H1 (cell line): ENCODE measurements at regions not wholly inside any gene's neighbourhood (a gene's known extent, or its start where the extent isn't known, plus 50 kb on each side); places are given as distances from the start of the nearest gene placed in this dataset.

Source experiments
- CTCF ChIA-PET: fragments of 300-600 bp; sonication (Branson Sonifier 250); formaldehyde crosslinking; loops from one replicate; lab custom pipeline; 2021; ENCODE audit not compliant: partially characterized antibody; lab: Charles Lee
- POLR2A ChIA-PET: fragments of 300-600 bp; sonication (Branson Sonifier 250); formaldehyde crosslinking; loops from one replicate; lab custom pipeline; 2021; ENCODE audit warnings: inconsistent platforms; ENCODE audit not compliant: partially characterized antibody; lab: Charles Lee
- DNase-seq, 2 experiments: peaks; one replicate each; pipeline versions ENCODE4 v3.0.0 to v3.0.0-alpha.2; 2010 to 2022; ENCODE audit warnings: low spot score in 2 of 2, low read depth in 1 of 2, mixed read lengths in 1 of 2
- FAIRE-seq: peaks from 2 replicates; lab custom pipeline; 2011; peaks lifted over from hg19 to GRCh38; lab: Jason Lieb, UNC
- H2AFZ ChIP-seq: 2 replicates; pipeline ENCODE4 v1.8.1; 2012; ENCODE audit warnings: low read length, inconsistent platforms
- H2AK5ac ChIP-seq: 2 replicates; pipeline ENCODE4 v1.6.1; 2013; ENCODE audit warnings: low read depth, low read length
- H2BK120ac ChIP-seq: replicated peaks from 2 replicates; pipeline ENCODE3; 2013; ENCODE audit warnings: low read depth, low read length, inconsistent platforms
- H2BK12ac ChIP-seq: 2 replicates; pipeline ENCODE4 v1.6.1; 2013; ENCODE audit warnings: low read depth, low read length
- H2BK15ac ChIP-seq: 2 replicates; pipeline ENCODE4 v1.6.1; 2013; ENCODE audit warnings: low read length
- H2BK20ac ChIP-seq: 2 replicates; pipeline ENCODE4 v1.6.1; 2013; ENCODE audit warnings: low read length
- H2BK5ac ChIP-seq: 2 replicates; pipeline ENCODE4 v1.6.1; 2013; ENCODE audit warnings: low read depth, low read length
- H3K14ac ChIP-seq: 2 replicates; pipeline ENCODE4 v1.6.1; 2013; ENCODE audit warnings: inconsistent platforms; ENCODE audit not compliant: insufficient read length
- H3K18ac ChIP-seq: 2 replicates; pipeline ENCODE4 v1.6.1; 2013; ENCODE audit warnings: low read length; ENCODE audit errors: extremely low read depth
- H3K23ac ChIP-seq: 2 replicates; pipeline ENCODE4 v1.6.1; 2013; ENCODE audit warnings: inconsistent platforms; ENCODE audit not compliant: insufficient read length
- H3K23me2 ChIP-seq: 2 replicates; pipeline ENCODE4 v1.6.1; 2013; ENCODE audit warnings: low read depth, low read length
- H3K27ac ChIP-seq: 2 replicates; pipeline ENCODE4 v1.6.1; 2011; ENCODE audit warnings: low read depth, low read length, inconsistent platforms
- H3K27me3 ChIP-seq, 4 experiments: replicated peaks in 1 of 4; 1 replicate in 1 of 4; 2 replicates in 3 of 4; pipeline versions ENCODE4 v1.6.1 to v1.8.1; 2011 to 2013; ENCODE audit warnings: low read length in 3 of 4, mild to moderate bottlenecking in 3 of 4, inconsistent platforms in 2 of 4, mixed read lengths in 2 of 4, moderate library complexity in 1 of 4; ENCODE audit not compliant: control insufficient read depth in 3 of 4, insufficient read depth in 3 of 4; ENCODE audit errors: extremely low read depth in 1 of 4
- H3K36me3 ChIP-seq, 4 experiments: 2 replicates each; pipeline versions ENCODE4 v1.6.1 to v1.8.1; 2011 to 2013; ENCODE audit warnings: mild to moderate bottlenecking in 4 of 4, low read length in 3 of 4, moderate library complexity in 2 of 4, control low read depth in 1 of 4, inconsistent platforms in 1 of 4; ENCODE audit not compliant: insufficient read depth in 4 of 4, control insufficient read depth in 2 of 4
- H3K4ac ChIP-seq: replicated peaks from 2 replicates; pipeline ENCODE3; 2013; ENCODE audit warnings: low read length, low read depth, mixed read lengths, inconsistent platforms; ENCODE audit not compliant: insufficient read length
- H3K4me1 ChIP-seq, 4 experiments: replicated peaks in 1 of 4; 1 replicate in 1 of 4; 2 replicates in 3 of 4; pipeline versions ENCODE4 v1.6.1 to v1.8.1; 2011 to 2013; ENCODE audit warnings: low read length in 3 of 4, inconsistent platforms in 2 of 4, mixed read lengths in 1 of 4; ENCODE audit not compliant: insufficient read depth in 4 of 4, control insufficient read depth in 3 of 4
- H3K4me2 ChIP-seq, 2 experiments: 2 replicates each; pipeline versions ENCODE4 v1.6.1 to v1.8.1; 2011 to 2013; ENCODE audit warnings: low read depth in 2 of 2, low read length in 2 of 2, control low read depth in 1 of 2, inconsistent platforms in 1 of 2, mild to moderate bottlenecking in 1 of 2; ENCODE audit not compliant: insufficient read depth in 1 of 2
- H3K4me3 ChIP-seq, 4 experiments: fragments of 200-600, 300-600 bp in 1 of 4; sonication (generic), shearing (Covaris generic), sonication (Bioruptor Twin) in 1 of 4; 2 replicates each; pipeline versions ENCODE4 v1.5.1 to v1.8.1; 2011 to 2016; ENCODE audit warnings: low read length in 4 of 4, low read depth in 3 of 4, control low read depth in 2 of 4, inconsistent platforms in 2 of 4, mild to moderate bottlenecking in 2 of 4, mixed read lengths in 1 of 4, moderate library complexity in 1 of 4; ENCODE audit not compliant: insufficient read depth in 2 of 4; ENCODE audit errors: extremely low read depth in 1 of 4
- H3K56ac ChIP-seq: replicated peaks from 2 replicates; pipeline ENCODE3; 2013; ENCODE audit warnings: low read depth, mild to moderate bottlenecking, mixed read lengths, low read length, inconsistent platforms; ENCODE audit not compliant: insufficient read length
- H3K79me1 ChIP-seq: 2 replicates; pipeline ENCODE4 v1.6.1; 2013; ENCODE audit warnings: low read depth, low read length, control low read depth
- H3K79me2 ChIP-seq, 2 experiments: 2 replicates each; pipeline versions ENCODE4 v1.6.1 to v1.8.1; 2012 to 2013; ENCODE audit warnings: low read length in 2 of 2, mild to moderate bottlenecking in 2 of 2, inconsistent platforms in 1 of 2; ENCODE audit not compliant: insufficient read depth in 2 of 2, control insufficient read depth in 1 of 2
- H3K9ac ChIP-seq, 4 experiments: replicated peaks in 1 of 4; 1 replicate in 1 of 4; 2 replicates in 3 of 4; pipeline versions ENCODE4 v1.6.1 to v1.8.1; 2011 to 2013; ENCODE audit warnings: low read depth in 3 of 4, low read length in 3 of 4, control low read depth in 2 of 4, mild to moderate bottlenecking in 2 of 4, moderate library complexity in 2 of 4, inconsistent platforms in 1 of 4; ENCODE audit errors: extremely low read depth in 1 of 4
- H3K9me3 ChIP-seq, 2 experiments: 2 replicates each; pipeline versions ENCODE4 v1.6.1 to v1.8.1; 2012 to 2013; ENCODE audit warnings: mild to moderate bottlenecking in 2 of 2, moderate library complexity in 2 of 2, control low read depth in 1 of 2, inconsistent platforms in 1 of 2, low read depth in 1 of 2, low read length in 1 of 2, mixed read lengths in 1 of 2; ENCODE audit not compliant: insufficient read depth in 2 of 2
- H4K20me1 ChIP-seq, 2 experiments: replicated peaks in 1 of 2; 2 replicates each; pipeline versions ENCODE3 to v1.8.1; 2011 to 2013; ENCODE audit warnings: inconsistent platforms in 2 of 2, low read length in 2 of 2, mild to moderate bottlenecking in 1 of 2; ENCODE audit not compliant: insufficient read depth in 2 of 2, control insufficient read depth in 1 of 2
- H4K5ac ChIP-seq: 2 replicates; pipeline ENCODE4 v1.6.1; 2013; ENCODE audit warnings: low read length, low read depth, mixed read lengths, inconsistent platforms; ENCODE audit not compliant: insufficient read length
- H4K8ac ChIP-seq: 2 replicates; pipeline ENCODE4 v1.8.0; 2013; ENCODE audit warnings: mild to moderate bottlenecking, moderate library complexity, low read length, inconsistent platforms; ENCODE audit not compliant: insufficient read depth; ENCODE audit errors: extremely low read depth
- H4K91ac ChIP-seq: replicated peaks from 2 replicates; pipeline ENCODE3; 2013; ENCODE audit warnings: low read length, mixed read lengths, inconsistent platforms; ENCODE audit not compliant: insufficient read length
- CTCF ChIP-seq, 3 experiments: IDR thresholded peaks; 1 replicate in 2 of 3; 2 replicates in 1 of 3; pipeline versions ENCODE4 v1.5.1 to v1.6.1; 2011; ENCODE audit warnings: low read length in 3 of 3, mild to moderate bottlenecking in 3 of 3, inconsistent platforms in 2 of 3, low read depth in 1 of 3, moderate library complexity in 1 of 3; ENCODE audit not compliant: insufficient read depth in 1 of 3; ENCODE audit errors: control extremely low read depth in 1 of 3
- YY1 ChIP-seq: IDR thresholded peaks from 2 replicates; pipeline ENCODE4 v1.6.1; 2011; ENCODE audit warnings: low read depth, mild to moderate bottlenecking, low read length
- WGBS, 2 experiments: shearing (Covaris generic) in 1 of 2; methylation state at CpG; one replicate each; pipeline versions ENCODE4 v1.1.6 to v1.1.7; 2013 to 2015; ENCODE audit warnings: low lambda C conversion rate in 2 of 2, mixed read lengths in 2 of 2, inconsistent platforms in 1 of 2, low coverage in 1 of 2, missing lambda C conversion rate in 1 of 2; ENCODE audit not compliant: insufficient replicate concordance in 2 of 2, insufficient coverage in 1 of 2, insufficient read length in 1 of 2; ENCODE audit errors: extremely low coverage in 1 of 2, missing lambda C conversion rate in 1 of 2; 5-methylcytosine and 5-hydroxymethylcytosine counted together

DNA sequence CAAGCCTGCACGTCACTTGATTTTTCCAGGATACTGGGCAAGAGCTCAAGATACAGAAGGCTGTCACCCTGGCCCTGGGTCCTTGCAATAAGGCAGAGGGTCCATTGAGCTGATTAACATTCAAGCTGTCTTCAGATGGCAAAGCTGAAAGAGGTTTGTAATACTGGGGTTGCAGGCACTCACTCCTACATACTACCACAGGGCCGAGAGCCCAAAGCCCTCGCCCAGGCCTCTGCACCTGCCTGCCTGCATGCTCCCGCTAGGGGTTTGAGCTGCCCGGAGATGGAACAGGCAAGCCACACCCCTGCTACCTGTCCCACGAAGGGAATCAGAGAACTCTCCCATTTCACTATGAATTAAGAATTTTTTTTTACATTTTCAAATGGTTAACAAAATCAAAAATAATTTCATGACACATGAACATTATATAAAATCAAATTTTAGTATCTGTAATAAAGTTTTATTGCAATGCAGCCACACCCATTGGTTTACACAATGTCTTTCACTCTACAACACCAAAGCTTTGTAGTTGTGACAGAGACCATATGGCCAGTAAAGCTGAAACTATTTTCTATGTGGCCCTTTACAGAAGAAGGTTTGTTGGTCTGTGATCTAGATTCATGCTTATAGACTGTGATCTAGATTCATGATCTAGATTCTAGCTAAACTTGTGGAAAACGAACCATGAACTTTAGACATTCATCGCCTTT, 530.4 kb upstream of the IGFBP7 start:
- Histone ChIP-seq H3K14ac (no peak overlapping the region), H3K9me3 (no peaks in the 10 kb centered on the region), H3K27me3 (no peaks in the 10 kb centered on the region), H3K79me2 (no peaks in the 10 kb centered on the region), H2BK120ac (no peak overlapping the region), H3K9ac (no peak overlapping the region), H2AFZ (no peak overlapping the region), H2AK5ac (no peak overlapping the region), H3K56ac (no peak overlapping the region), H3K4me3 (no peak overlapping the region), H4K91ac (no peak overlapping the region), H3K4ac (no peak overlapping the region), H3K23me2 (no peaks in the 10 kb centered on the region), H4K20me1 (no peaks in the 10 kb centered on the region), H4K5ac (no peak overlapping the region), H4K8ac (no peak overlapping the region), H3K79me1 (no peaks in the 10 kb centered on the region), H2BK5ac (no peak overlapping the region), H3K36me3 (no peaks in the 10 kb centered on the region), H2BK12ac (no peak overlapping the region; the same call in 1 of the 2 replicates), H3K4me1 (peaks cover 0 to 6% (median 3%) of the 10 kb centered on the region in 4 experiments; a peak in 2 of 7 replicates), H3K4me2 (no peak overlapping the region), H3K23ac (no peak overlapping the region), H2BK20ac (no peak overlapping the region), H3K27ac (no peak overlapping the region), H2BK15ac (no peak overlapping the region), H3K18ac (no peak overlapping the region)
- DNase-seq (no peak), FAIRE-seq (no peak)
- CTCF ChIA-PET: interaction anchor here (0.6 to 1.7 kb wide), 6 partner anchors 15 to 1608 kb away, joined by 3 to 9 read pairs (median 3); no protein-coding TSS in a partner anchor
- POLR2A ChIA-PET: no interaction called here
- TF ChIP-seq YY1 (no peak), CTCF (IDR thresholded peaks at IDR 0.05; ENCODE audit: control extremely low read depth in 1 of 3, insufficient read depth in 1 of 3, low read depth in 1 of 3, low read length in 3 of 3) (no peak)
- 93% methylated on average over 8 of the region's 8 CpGs; no CpG with 5 or more reads in 1 of the 2 experiments for WGBS, 2 experiments
